GM19395 (cell line): ENCODE measurements at regions not wholly inside any gene's neighbourhood (a gene's known extent, or its start where the extent isn't known, plus 50 kb on each side); places are given as distances from the start of the nearest gene placed in this dataset.
"Not testable (repeated sequence)": the region's sequence is repeated elsewhere in the genome, so short reads cannot be mapped to it uniquely, and the experiment has no call there.

Source experiments
- ATAC-seq: cut with Tn5 transposase; IDR thresholded peaks from one replicate; pipeline ENCODE4 v1.9.1; 2021; ENCODE audit warnings: mild to moderate bottlenecking, moderate library complexity; ENCODE audit not compliant: unreplicated experiment

GRCh38 chr10:63003816-63004453 is 129.2 kb upstream of the NRBF2 start:
- ATAC-seq: no peak

- ATAC-seq: no peak
Measured at GRCh38 chr10:62996925-62997324, 136.2 kb upstream of the NRBF2 start.

- no peak for ATAC-seq
Measured at GRCh38 chr10:62996516-62996915, 136.6 kb upstream of the NRBF2 start.

GRCh38 chr10:62993121-62993520 is 140.0 kb upstream of the NRBF2 start:
- ATAC-seq: no peak

GRCh38 chr10:62992145-62992721 is 140.9 kb upstream of the NRBF2 start:
- no peak for ATAC-seq

DNA sequence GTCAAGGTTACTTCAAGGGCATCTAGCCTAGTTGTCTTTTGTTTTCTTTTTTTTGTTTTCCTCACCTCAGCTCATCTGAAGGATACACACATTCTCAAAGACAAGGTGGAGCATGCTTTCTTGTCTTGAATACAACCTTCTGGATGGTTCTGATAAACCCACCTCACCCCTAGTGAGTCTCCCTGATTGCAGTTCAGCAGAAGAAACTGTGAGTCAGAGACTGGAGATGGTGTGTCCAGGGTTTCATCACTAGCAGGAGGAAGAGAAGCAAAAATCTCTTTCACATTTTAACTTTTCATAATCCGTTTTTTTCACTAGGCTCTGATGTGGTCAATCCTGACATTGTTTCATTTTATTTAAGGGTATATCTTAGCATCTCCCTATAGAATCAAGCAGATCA is 143.0 kb upstream of the NRBF2 start:
- ATAC-seq: no peak

DNA sequence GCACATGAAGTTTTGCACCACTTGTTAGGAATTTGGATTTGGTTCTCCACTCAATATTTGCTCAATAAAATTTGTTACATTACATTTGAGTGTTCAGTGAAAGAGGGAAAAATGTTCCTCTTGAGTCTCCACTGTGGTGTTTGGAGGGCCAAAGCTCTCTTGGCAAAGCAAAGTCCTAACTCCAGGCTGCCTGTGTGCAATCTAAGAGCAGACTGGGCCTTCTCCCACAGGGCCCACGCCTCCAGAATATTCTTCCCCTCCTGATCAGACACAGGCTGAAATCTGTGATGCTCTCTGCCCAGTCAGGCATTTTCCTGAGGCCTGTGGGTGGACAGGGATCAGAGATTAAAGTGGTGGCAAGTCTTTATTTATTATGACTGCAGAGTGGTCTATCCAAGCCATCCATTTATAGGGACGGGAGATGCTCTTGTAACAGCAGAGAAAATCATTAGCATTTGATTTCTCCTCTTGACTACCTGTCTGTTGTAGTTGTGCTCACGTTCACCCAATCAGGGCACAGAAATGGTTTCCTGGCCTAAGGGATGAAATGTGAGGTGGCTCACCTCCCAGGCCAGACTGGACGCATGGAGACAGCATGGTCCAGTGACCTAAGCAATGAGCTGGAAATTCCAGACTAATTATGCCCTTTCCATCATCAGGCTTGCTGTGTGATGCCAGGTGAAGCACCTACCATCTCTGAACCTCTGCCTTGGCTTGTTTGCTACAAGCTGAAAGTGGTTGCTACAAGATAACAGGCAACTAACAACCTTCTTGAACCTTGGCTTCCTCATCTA is 147.1 kb upstream of the NRBF2 start:
- ATAC-seq: no peak

DNA sequence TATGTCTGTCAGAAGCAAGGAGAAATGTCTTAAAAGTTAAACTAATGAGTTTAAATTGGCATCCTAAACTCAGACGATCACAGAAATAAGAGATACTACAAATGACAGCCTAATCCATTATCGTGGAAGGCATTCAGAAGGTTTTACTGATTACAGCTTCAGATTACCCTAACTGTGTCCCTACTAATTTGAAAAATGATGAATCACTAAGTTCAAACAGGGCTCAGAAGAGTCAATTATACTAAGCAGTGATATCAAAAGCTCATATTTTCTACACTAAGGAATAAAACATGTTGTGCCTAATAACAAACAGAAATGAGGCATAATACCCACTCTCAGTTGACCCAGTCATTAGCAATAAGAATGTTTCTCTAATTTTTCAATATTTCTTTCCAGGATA is 152.0 kb upstream of the NRBF2 start:
- no peak for ATAC-seq

GRCh38 chr10:62980687-62981086 is 152.4 kb upstream of the NRBF2 start:
- ATAC-seq: no peak

- ATAC-seq: no peak
Measured at GRCh38 chr10:62979921-62980320, 153.2 kb upstream of the NRBF2 start.

- no peak for ATAC-seq
Measured at GRCh38 chr10:62978482-62978881, 154.6 kb upstream of the NRBF2 start.

- not testable (repeated sequence) for ATAC-seq
Measured at GRCh38 chr10:62974795-62975194, 158.3 kb upstream of the NRBF2 start.

- ATAC-seq: no peak
Measured at GRCh38 chr10:62972103-62972502, 155.9 kb upstream of the EGR2 start.

GRCh38 chr10:62964026-62964425 is 147.9 kb upstream of the EGR2 start:
- no peak for ATAC-seq

DNA sequence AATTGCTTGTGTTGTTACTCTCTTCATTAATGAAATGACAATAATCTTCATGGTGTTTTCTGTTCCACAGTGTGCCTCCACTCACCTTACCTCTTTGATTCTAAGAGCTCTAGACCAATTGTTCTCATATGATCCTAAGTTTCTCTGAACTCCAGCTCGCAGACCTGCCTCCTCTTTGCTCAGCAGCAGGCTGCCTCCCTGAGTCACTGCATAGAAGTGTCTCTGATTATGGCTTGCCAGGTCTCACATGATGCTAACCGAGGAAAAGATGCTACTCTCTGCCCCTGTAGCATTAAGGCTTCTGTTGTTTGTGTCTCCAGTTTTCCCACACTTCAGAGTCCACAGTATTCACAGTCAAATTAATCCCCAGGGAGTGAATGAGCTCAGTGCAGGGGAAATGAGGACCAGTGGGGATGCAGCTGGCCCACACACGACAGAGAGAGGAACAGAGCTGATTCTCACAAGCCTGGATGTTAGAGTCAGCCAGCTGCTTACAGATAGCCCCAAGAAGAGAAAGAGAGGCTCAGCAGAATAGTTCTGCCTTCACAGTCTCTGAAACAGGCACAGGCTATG is 145.9 kb upstream of the EGR2 start:
- no peak for ATAC-seq

DNA sequence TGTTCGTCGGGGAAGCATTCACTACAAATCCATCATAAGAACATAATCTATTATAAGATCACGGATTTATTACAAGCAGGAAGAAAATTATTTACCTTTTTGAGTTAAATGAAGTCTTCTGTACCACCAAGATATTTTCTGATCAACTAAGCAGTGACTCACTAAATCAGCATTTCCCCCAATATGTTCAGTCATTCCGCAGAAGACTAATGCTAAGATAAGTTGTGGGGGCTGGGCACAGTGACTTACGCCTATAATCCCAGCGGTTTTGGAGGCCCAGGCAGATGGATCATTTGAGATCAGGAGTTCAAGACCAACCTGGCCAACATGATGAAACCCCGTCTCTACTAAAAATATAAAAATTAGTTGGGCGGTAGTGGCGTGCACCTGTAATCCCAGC is 144.2 kb upstream of the EGR2 start:
- ATAC-seq: no peak

DNA sequence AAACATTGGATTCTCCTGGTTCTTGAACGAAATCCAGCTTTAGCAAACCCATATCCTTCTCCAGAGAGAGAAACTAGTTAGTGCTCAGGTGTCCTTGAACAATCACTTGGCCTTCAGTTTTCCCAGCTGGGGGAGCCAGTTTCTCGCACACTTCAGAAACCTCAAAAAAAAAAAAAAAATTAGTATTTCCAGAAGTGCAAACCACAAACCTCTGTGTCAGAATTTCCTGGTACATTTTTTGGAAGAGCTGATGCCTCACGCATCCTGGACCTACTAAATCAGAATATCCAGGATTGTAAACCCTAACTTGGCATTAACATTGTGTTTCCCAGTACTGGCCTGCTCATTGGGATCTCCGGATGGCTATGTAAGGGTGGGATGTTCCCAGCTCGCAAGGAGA is 143.4 kb upstream of the EGR2 start:
- ATAC-seq: no peak

GRCh38 chr10:62958980-62959379 is 142.8 kb upstream of the EGR2 start:
- no peak for ATAC-seq

- ATAC-seq: no peak
Measured at GRCh38 chr10:62946278-62946677, 130.1 kb upstream of the EGR2 start.

- ATAC-seq: no peak
Measured at GRCh38 chr10:62939698-62940097, 123.5 kb upstream of the EGR2 start.

DNA sequence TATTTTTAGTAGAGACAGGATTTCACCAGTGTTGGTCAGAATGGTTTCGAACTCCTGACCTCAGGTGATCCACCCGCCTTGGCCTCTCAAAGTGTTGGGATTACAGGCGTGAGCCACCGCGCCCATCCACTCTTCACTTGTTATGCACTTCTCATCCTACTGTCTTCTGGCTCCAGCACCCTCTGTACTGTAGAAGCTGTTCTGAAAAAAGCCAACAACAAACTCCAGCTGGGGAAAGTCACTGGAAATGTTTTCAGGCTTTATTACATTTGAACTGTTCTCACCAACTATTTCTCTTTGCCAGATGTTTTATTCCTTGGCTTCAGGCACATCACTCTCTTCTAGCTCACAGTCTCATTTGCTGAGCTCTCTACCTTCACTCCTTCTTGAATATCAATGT is 122.5 kb upstream of the EGR2 start:
- ATAC-seq: no peak

DNA sequence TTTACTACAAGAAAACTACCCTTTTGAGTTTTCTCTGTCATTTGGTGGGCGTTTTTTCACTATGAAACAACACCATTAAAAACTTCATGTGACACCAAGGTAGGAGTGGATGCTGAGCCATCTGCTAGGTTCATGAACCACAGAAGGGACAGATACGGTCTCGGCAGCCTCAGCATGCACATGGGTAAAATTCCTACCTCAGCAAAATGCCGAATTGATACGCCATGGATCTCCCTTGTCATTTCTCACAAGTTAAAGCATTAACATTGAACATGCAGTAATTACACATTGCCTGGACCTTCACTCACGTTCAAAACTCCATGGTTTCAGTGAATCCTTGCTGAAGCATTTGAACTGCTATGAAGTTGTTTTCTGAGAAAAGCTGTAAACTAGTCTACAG is 121.5 kb upstream of the EGR2 start:
- ATAC-seq: no peak
